Caco-2 (cell line): ENCODE measurements at regions not wholly inside any gene's neighbourhood (a gene's known extent, or its start where the extent isn't known, plus 50 kb on each side); places are given as distances from the start of the nearest gene placed in this dataset.

Source experiments
- BruUV-seq: library from RNA; stranded (reverse); fragments of 400-500 nt; replicated peaks from 2 replicates; lab custom pipeline; 2021; lab: Mats Ljungman, UMichigan
- CTCF ChIA-PET: fragments of 300-600 bp; sonication (Branson Sonifier 250); formaldehyde crosslinking; loops from one replicate; lab custom pipeline; 2022; ENCODE audit warnings: antibody characterized with exemption; lab: Charles Lee
- POLR2A ChIA-PET: fragments of 300-600 bp; sonication (Branson Sonifier 250); formaldehyde crosslinking; loops from one replicate; lab custom pipeline; 2022; ENCODE audit warnings: antibody characterized with exemption; lab: Charles Lee
- DNase-seq, 2 experiments: peaks; one replicate each; pipeline versions ENCODE4 v3.0.0 to v3.0.0-alpha.2; 2020 to 2022
- H3K27me3 ChIP-seq: replicated peaks from 2 replicates; pipeline ENCODE4 v1.6.0; 2011; ENCODE audit warnings: low read length; ENCODE audit not compliant: control insufficient read depth, insufficient read depth
- H3K36me3 ChIP-seq: 2 replicates; pipeline ENCODE4 v1.5.1; 2011; ENCODE audit warnings: low read length; ENCODE audit not compliant: control insufficient read depth, insufficient read depth
- H3K4me1 ChIP-seq: fragments of 250-450 bp; sonication (Bioruptor Pico); 2 replicates; pipeline ENCODE4 v1.5.1; 2020; ENCODE audit warnings: mild to moderate bottlenecking
- H3K4me3 ChIP-seq: 2 replicates; pipeline ENCODE4 v1.5.1; 2011; ENCODE audit warnings: low read depth, mild to moderate bottlenecking, control low read depth, low read length
- H3K9me3 ChIP-seq: fragments of 250-450 bp; sonication (Bioruptor Pico); 2 replicates; pipeline ENCODE4 v1.5.1; 2020; ENCODE audit warnings: mild to moderate bottlenecking, moderate library complexity
- H3K27ac Mint-ChIP-seq: one replicate; pipeline ENCODE4 v1.8.0; 2022; ENCODE audit warnings: mixed read lengths; ENCODE audit not compliant: unreplicated experiment
- H3K27me3 Mint-ChIP-seq: one replicate; pipeline ENCODE4 v1.8.0; 2022; ENCODE audit warnings: mixed read lengths; ENCODE audit not compliant: insufficient read depth, unreplicated experiment
- H3K36me3 Mint-ChIP-seq: one replicate; pipeline ENCODE4 v1.8.0; 2022; ENCODE audit warnings: mild to moderate bottlenecking, mixed read lengths; ENCODE audit not compliant: insufficient read depth, unreplicated experiment
- H3K4me1 Mint-ChIP-seq: one replicate; pipeline ENCODE4 v1.8.0; 2022; ENCODE audit warnings: low read depth, mixed read lengths; ENCODE audit not compliant: unreplicated experiment
- H3K4me3 Mint-ChIP-seq: one replicate; pipeline ENCODE4 v1.8.0; 2022; ENCODE audit warnings: mild to moderate bottlenecking, moderate library complexity, mixed read lengths; ENCODE audit not compliant: unreplicated experiment
- H3K9me3 Mint-ChIP-seq: one replicate; pipeline ENCODE4 v1.8.0; 2022; ENCODE audit warnings: mixed read lengths; ENCODE audit not compliant: unreplicated experiment
- intact Hi-C: fragments of 100-400 bp; cut with micrococcal nuclease; formaldehyde crosslinking; loops from one replicate; pipeline ENCODE4 v1.10.0; 2022; ENCODE audit not compliant: unreplicated experiment
- TF ChIP-seq, protein P1 (sequence below), 2 experiments: fragments of 200-600 bp in 1 of 2; IDR thresholded peaks; 1 replicate in 1 of 2; 2 replicates in 1 of 2; pipeline versions ENCODE4 v1.5.1 to v1.8.0; 2011 to 2022; ENCODE audit warnings: antibody characterized with exemption in 1 of 2, control low read depth in 1 of 2, inconsistent platforms in 1 of 2, low read depth in 1 of 2, low read length in 1 of 2, mild to moderate bottlenecking in 1 of 2, moderate library complexity in 1 of 2; ENCODE audit not compliant: insufficient read depth in 1 of 2, severe bottlenecking in 1 of 2, unreplicated experiment in 1 of 2

DNA sequence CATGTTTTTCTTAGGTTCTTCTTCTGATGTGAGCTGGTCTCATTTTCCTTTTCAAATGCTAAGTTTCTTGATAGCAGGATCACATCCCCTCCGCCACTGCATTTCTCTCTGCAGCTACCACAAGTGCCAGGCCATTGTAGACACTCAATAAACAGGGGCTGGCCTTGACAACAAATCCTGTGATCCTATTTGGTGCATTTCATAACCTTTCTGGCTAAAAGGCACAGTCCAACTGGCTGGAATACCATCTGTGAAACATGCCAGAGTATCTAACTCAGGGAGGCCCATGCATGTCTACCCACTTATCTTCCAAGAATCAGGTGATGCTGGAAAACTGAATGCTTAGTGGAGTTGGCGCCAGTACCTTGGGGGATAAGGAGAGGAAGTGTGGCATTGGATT lies 85.2 kb upstream of the NR2F2 start:
- H3K9me3 Mint-ChIP-seq: peaks cover 31% of the 10 kb centered on the region
- Histone ChIP-seq H3K9me3 (no peaks in the 10 kb centered on the region; the same call in 1 of the 2 replicates), H3K27me3 (no peaks in the 10 kb centered on the region), H3K4me1 (peaks cover 8% of the 10 kb centered on the region), H3K4me3 (no peak overlapping the region), H3K36me3 (no peaks in the 10 kb centered on the region; the same call in 1 of the 2 replicates)
- no peak overlapping the region for H3K27ac Mint-ChIP-seq
- no TSS peak for BruUV-seq
- H3K4me1 Mint-ChIP-seq: peaks cover 10% of the 10 kb centered on the region
- DNase-seq: no peak
- POLR2A ChIA-PET: no interaction called here
- H3K27me3 Mint-ChIP-seq: no peaks in the 10 kb centered on the region
- CTCF ChIA-PET: no interaction called here
- TF ChIP-seq, protein P1, sequence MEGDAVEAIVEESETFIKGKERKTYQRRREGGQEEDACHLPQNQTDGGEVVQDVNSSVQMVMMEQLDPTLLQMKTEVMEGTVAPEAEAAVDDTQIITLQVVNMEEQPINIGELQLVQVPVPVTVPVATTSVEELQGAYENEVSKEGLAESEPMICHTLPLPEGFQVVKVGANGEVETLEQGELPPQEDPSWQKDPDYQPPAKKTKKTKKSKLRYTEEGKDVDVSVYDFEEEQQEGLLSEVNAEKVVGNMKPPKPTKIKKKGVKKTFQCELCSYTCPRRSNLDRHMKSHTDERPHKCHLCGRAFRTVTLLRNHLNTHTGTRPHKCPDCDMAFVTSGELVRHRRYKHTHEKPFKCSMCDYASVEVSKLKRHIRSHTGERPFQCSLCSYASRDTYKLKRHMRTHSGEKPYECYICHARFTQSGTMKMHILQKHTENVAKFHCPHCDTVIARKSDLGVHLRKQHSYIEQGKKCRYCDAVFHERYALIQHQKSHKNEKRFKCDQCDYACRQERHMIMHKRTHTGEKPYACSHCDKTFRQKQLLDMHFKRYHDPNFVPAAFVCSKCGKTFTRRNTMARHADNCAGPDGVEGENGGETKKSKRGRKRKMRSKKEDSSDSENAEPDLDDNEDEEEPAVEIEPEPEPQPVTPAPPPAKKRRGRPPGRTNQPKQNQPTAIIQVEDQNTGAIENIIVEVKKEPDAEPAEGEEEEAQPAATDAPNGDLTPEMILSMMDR (IDR thresholded peaks at IDR 0.05; ENCODE audit: insufficient read depth in 1 of 2, low read depth in 1 of 2, low read length in 1 of 2, severe bottlenecking in 1 of 2, unreplicated experiment in 1 of 2): no peak
- intact Hi-C loops: no loop called here
- H3K4me3 Mint-ChIP-seq: no peak overlapping the region
- no peaks in the 10 kb centered on the region for H3K36me3 Mint-ChIP-seq

DNA sequence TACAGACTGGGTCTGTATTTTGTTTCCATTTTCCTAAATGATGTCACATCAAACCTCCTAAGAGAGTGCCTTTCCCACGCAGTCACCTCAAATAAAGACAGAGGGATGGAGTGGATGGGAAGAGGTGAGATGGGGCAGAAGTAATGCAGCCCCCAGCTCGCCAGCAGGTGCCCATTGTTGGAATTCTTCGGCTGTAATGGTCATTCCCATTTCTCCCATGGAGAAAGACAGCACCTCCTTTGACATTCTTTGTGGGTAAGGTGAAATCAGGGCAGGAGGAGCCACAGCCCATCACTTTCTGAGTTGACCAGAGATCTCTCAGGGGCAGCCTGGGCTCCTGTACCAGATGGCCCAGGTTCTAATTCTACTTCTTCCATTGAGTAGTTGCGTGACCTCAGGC lies 84.4 kb upstream of the NR2F2 start:
- POLR2A ChIA-PET: interaction anchor here (0.6 kb wide), 1 partner anchor 15 kb away, joined by 4 read pairs; no protein-coding TSS in a partner anchor
- H3K36me3 Mint-ChIP-seq: no peaks in the 10 kb centered on the region
- no peaks in the 10 kb centered on the region; the same call in 1 of the 2 replicates for H3K9me3 ChIP-seq
- H3K4me1 Mint-ChIP-seq: peaks cover 14% of the 10 kb centered on the region
- TF ChIP-seq, protein P1 (IDR thresholded peaks at IDR 0.05; ENCODE audit: insufficient read depth in 1 of 2, low read depth in 1 of 2, low read length in 1 of 2, severe bottlenecking in 1 of 2, unreplicated experiment in 1 of 2): no peak
- no peaks in the 10 kb centered on the region for H3K27me3 Mint-ChIP-seq
- no peak for DNase-seq
- H3K27ac Mint-ChIP-seq: no peak overlapping the region
- CTCF ChIA-PET: no interaction called here
- BruUV-seq: no TSS peak
- H3K4me3 Mint-ChIP-seq: no peak overlapping the region
- H3K36me3 ChIP-seq: no peaks in the 10 kb centered on the region; the same call in 1 of the 2 replicates
- intact Hi-C loops: no loop called here
- H3K4me3 ChIP-seq: no peak overlapping the region
- H3K27me3 ChIP-seq: no peaks in the 10 kb centered on the region
- H3K9me3 Mint-ChIP-seq: peaks cover 34% of the 10 kb centered on the region
- H3K4me1 ChIP-seq: peaks cover 8% of the 10 kb centered on the region; the same call in 1 of the 2 replicates

DNA sequence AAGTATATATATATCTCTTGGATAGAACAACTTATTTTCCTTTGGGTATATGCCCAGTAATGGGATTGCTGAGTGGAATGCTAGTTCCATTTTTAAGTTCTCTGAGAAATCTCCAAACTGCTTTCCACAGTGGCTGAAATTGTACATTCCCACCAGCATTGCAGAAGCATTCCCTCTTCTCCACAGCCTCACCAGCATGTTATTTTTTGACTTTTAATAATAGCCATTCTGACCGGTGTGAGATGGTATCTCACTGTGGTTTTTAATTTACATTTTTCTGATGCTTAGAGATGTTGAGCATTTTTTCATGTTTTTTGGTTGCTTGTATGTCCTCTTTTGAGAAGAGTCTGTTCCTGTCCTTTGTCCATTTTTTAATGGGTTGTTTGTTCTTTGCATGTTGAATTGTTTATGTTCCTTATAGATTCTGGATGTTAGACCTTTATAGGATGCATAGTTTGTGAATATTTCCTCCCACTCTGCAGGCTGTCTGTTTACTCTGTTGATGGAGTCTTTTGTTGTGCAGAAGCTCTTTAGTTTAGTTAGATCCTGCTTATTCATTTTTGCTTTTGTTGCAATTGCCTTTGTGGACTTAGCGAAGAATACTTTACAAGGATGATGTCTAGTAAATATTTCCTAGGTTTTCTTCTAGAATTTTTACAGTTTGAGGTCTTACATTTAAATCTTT lies 82.7 kb upstream of the NR2F2 start:
- H3K4me3 ChIP-seq: no peak overlapping the region
- ChIA-PET POLR2A (no interaction called here), CTCF (no interaction called here)
- no peaks in the 10 kb centered on the region for H3K27me3 ChIP-seq
- H3K36me3 ChIP-seq: no peaks in the 10 kb centered on the region; the same call in 1 of the 2 replicates
- H3K27ac Mint-ChIP-seq: no peak overlapping the region
- no TSS peak for BruUV-seq
- intact Hi-C loops: no loop called here
- DNase-seq: no peak
- peaks cover 19% of the 10 kb centered on the region for H3K4me1 Mint-ChIP-seq
- TF ChIP-seq, protein P1 (IDR thresholded peaks at IDR 0.05; ENCODE audit: insufficient read depth in 1 of 2, low read depth in 1 of 2, low read length in 1 of 2, severe bottlenecking in 1 of 2, unreplicated experiment in 1 of 2): no peak
- H3K4me1 ChIP-seq: peaks cover 12% of the 10 kb centered on the region
- H3K4me3 Mint-ChIP-seq: no peak overlapping the region
- no peaks in the 10 kb centered on the region for H3K36me3 Mint-ChIP-seq
- no peaks in the 10 kb centered on the region for H3K27me3 Mint-ChIP-seq
- no peaks in the 10 kb centered on the region for H3K9me3 ChIP-seq
- peaks cover 41% of the 10 kb centered on the region for H3K9me3 Mint-ChIP-seq
